Adrenal gland (tissue), 5 donors: ENCODE measurements at regions not wholly inside any gene's neighbourhood (a gene's known extent, or its start where the extent isn't known, plus 50 kb on each side); places are given as distances from the start of the nearest gene placed in this dataset.

Experiments
- CTCF ChIP-seq, 6 experiments: fragments of 450-650 bp in 4 of 6; fragments of 200-600 bp in 2 of 6; sonication (generic) in 1 of 6; IDR thresholded peaks; 1 replicate in 5 of 6; 2 replicates in 1 of 6; pipeline versions ENCODE4 v1.5.1 to v1.8.0; 2016 to 2021; ENCODE audit warnings: antibody characterized with exemption in 6 of 6, mild to moderate bottlenecking in 2 of 6, moderate library complexity in 1 of 6
- POLR2A ChIP-seq, 2 donors: fragments of 450-650 bp; IDR thresholded peaks; one replicate each; pipeline ENCODE4 v1.6.1; 2017; ENCODE audit warnings: antibody characterized with exemption in 2 of 2, mild to moderate bottlenecking in 2 of 2, moderate library complexity in 1 of 2
- donor health status: DM: no; HTN: no; CAD: no.

DNA sequence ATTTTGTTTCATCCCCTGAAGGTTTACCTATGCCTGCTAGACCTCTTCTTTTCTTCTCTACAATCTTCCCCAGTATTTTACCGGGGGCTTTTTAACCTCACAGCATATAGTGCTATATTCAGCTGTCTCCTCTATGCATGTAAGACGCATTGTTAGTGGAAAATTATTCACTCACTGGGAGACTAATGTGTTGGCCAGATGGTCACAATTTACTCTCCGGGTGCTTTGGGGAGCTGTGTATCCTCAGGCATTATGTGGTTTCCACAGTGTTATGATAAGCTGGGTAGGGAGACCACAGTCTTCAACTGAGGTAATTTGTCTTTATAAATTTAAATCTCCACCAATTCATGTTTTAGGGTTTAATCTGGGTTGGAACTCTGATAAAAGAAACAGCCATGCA is 553.8 kb upstream of the PTCHD4 start:
- TF ChIP-seq CTCF (IDR thresholded peaks at IDR 0.05): no peak
- no peak for TF ChIP-seq POLR2A (IDR thresholded peaks at IDR 0.05)
